ENCODE measurements at regions not wholly inside any gene's neighbourhood (a gene's known extent, or its start where the extent isn't known, plus 50 kb on each side); places are given as distances from the start of the nearest gene placed in this dataset.

GRCh38 chr2:204187229-204188083 is 250.9 kb downstream of the ICOS start:
- DNase-seq, result no peak

DNA sequence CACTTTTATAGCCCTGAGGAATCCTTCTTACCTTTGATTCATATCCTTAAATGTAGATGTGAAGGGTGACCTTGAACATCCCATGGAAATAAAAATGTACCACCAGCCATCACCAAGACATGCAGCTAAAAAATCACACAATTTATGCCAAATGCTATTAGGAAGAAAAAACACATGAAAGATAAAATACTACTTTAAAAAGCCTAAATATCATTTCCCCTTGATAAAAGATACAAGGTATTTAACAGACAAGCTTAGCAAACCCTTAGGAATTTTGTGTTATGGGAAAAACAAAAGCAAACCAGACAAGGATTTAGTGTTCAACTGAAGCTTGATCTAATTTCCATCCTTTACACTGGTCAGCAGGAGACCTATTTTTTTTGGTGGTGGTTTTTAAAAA is 255.0 kb downstream of the ICOS start:
- DNase-seq, result no peak

GRCh38 chr2:204195498-204195897 is 258.9 kb downstream of the ICOS start:
- no peak for DNase-seq

DNA sequence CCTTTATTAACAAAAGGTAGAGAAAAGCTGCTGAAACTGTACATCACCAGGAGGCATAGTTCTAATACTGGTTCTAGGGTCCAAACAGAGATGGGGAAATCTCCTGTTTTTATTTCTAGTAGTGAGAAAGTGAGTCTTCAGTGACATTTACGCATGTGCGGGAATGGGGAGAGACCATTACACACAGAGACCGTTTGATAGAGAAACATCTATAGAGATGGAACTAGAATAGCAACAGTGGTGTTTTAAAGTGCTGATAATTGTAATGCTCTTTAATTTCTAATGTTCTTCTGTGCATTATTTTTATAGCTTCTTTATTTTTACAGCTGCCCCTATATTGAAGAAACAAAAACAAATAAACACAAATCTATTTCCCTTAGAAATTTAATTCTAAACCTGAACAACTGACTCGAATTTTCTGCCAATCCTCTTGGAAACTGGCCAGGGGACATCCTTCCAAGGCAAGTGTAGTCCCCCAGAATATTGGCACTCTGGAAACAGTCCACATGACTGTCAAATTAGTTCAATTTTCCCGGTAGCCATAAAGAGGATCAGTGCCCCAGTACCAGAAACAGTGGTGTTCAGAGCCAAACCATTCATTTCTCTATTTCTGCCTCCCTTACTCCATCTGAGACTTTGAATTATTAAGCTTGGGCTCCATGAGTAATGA is 260.9 kb downstream of the ICOS start:
- no peak for DNase-seq

- no peak for DNase-seq
These were observed 262.8 kb downstream of the ICOS start for GRCh38 chr2:204199357-204199756.

- no peak for DNase-seq
These were observed 264.9 kb downstream of the ICOS start for GRCh38 chr2:204201507-204201906.

GRCh38 chr2:204202253-204202652 is 265.7 kb downstream of the ICOS start:
- DNase-seq, result no peak

- DNase-seq, result no peak
These were observed 267.1 kb downstream of the ICOS start for GRCh38 chr2:204203704-204204103.

DNA sequence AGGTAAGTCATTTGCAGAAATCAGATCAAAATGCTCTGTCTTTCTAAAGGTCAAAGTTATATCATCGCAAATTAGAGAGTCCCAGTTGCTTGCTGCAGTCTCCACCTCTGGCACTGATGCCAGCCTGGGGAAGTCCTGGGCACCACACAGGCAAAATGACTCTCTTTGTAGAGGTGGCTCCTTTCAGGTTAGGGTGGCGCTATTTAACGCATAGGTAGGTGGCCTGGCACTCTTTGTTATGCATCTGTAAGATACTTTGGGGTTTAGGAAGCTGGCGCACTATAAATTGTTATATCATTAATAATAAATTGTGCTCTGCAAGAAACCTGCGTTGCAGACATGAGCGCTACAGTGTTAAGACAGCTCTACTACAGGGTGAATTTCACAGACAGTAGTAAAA is 268.5 kb downstream of the ICOS start:
- no peak for DNase-seq

GRCh38 chr2:204205538-204205937 is 269.0 kb downstream of the ICOS start:
- no peak for DNase-seq

DNA sequence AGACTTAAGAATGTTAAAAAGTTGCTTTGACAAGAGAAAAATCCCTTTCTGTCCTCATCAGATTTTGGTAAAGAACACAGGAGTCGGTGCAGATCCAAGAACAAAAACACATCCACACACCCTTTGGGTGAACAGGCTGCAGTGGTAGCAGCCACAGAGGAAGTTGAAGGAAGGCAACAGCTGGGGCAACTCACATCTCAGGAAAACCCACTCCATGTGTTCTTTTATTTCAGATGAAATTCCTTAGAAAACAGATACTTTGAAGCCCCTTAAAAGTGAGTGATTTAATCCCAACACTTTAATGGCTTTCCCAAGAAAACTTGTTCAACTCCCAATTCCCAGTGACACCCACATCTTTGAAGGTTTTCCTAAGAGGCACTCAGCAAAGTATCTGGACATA is 271.3 kb downstream of the ICOS start:
- DNase-seq, result no peak

DNA sequence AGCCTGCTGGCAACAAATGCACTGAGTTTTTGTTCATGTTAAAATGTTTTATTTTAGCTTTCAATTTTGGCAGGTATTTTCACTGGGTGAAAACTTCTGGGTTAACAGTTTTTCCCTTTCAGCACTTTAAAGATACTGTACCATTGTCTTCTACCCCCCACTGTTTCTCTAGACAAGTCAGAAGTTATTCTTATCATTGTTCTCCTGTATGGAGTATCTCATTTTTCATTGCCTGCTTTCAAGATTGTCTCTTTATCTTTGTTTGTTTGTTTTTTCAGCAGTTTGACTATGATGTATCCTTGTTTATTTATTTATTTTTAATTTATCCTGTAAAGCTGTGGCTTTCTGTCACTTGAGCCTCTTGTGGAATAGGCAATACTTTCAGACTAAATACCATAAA is 277.0 kb downstream of the ICOS start:
- no peak for DNase-seq

DNA sequence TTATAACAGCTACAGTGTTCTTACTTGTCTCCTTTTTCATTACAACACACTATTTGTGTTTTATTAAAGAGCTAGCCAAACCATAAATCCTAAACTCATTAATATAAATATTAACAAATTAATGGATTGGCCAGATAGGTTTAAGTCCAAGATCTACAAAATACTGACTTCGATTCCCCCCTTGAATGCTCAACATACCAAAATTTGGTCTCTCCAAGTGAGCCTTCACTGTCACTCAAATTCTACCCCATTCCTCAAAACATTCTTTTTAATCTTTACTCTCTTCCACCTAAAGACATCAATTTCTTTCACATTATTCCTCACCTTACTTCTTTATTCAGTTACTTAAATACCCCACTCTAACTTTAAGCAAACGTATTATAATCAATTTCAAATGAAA is 281.5 kb downstream of the ICOS start:
- DNase-seq, result no peak

DNA sequence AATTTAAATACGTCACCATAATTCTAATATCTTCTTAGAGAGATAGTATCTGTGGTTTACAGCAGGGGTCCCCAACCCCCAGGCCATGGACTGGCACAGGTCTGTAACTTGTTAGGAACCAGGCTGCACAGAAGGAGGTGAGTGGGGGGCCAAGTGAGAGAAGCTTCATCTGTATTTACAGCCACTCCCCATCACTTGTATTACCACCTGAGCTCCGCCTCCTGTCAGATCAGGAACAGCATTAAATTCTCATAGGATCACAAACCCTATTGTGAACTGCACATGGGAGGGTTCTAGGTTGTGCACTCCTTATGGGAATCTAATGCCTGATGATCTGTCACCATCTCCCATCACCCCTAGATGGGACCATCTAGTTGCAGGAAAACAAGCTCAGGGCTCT is 282.6 kb downstream of the ICOS start:
- DNase-seq, result no peak

GRCh38 chr2:204220896-204221295 is 284.3 kb downstream of the ICOS start:
- DNase-seq, result no peak

- DNase-seq, result no peak
These were observed 286.5 kb downstream of the ICOS start for GRCh38 chr2:204223046-204223445.

DNA sequence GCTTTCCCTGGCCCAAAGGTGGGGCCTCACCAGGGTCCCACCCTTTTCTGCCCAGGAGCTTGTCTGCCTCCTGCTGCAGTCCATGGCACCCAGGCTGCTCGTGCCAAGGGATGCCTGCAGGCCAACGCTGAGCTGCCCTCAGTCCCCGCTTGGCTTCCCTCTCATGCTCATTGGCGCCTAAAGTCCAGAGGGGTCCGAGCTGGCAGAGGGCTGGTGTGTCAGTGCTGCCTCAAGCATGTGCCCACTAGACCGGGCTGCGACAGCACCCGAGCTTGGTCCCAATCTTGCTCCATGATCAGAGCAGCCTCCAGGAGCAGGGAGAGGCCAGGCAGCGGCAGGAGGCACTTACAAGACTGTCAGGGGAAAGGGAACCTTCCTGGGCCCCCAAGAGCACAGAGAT is 287.0 kb downstream of the ICOS start:
- no peak for DNase-seq

DNA sequence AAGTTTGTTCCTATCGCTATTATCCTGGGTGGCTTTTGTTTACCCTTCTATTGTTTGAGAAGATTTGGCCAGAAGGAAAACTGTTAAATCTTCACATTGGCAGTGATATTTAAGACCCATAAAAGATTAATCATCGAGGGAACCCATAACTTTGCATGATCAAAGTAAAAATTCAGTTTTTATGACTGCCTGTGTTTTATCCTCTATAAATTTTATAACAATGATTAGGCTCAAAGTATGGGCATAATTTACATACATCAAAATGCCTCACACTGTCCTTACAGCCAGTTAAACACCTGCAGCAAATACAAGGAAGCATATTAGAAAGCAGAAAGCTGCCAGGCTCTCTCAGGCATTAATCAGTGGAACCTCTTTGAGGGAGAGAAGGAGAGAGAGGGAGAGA is 289.1 kb downstream of the ICOS start:
- DNase-seq, result no peak

DNA sequence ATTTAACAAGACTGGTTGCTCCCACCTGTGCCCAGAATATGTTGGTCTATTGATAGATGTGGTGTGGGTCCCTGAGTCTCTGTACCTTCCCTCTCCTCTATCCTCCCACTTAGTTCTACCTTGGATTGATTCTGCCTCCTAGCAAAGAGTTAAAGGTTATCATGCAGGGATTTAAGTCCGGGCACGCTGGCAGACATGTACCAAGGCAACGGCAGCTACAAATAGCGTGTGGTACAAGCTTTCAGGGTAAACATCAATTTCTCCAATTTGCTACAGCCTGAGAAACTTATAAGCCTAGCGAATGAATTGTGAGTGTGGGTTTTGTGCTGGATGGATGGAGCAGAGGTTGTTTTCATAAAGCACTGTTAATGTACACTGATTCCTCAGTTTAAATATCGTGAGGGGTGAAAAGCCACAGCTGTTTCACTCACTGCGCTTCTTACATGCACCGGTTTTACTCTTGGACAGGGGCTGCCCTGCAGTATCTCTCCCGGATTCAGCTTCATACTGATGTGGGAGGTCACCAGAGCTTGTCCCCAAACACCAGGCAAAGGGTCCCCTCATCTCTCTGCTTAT is 289.8 kb downstream of the ICOS start:
- no peak for DNase-seq

GRCh38 chr2:204228169-204228886 is 291.8 kb downstream of the ICOS start:
- DNase-seq, result no peak

GRCh38 chr2:204234248-204234647 is 297.7 kb downstream of the ICOS start:
- DNase-seq, result no peak

DNA sequence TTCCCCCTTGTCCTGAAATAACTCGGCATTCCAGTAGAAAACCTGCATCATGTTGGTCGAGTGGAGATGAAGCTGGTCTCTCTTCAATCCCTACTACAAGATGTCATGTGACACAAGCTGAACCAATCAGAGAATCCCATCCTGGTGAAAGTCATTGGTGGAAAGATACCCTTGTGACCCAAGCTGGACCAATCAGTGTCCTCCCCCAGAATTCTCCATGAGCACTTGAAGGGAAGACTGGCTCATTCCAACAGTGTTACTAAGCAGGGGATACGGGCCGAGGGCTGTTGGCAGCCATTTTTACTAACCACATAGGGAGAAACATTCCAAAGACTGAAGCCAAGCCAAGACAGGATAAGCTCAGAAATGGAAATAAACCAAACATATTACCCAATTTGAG is 298.3 kb downstream of the ICOS start:
- peak; percentile 35 for DNase-seq

DNA sequence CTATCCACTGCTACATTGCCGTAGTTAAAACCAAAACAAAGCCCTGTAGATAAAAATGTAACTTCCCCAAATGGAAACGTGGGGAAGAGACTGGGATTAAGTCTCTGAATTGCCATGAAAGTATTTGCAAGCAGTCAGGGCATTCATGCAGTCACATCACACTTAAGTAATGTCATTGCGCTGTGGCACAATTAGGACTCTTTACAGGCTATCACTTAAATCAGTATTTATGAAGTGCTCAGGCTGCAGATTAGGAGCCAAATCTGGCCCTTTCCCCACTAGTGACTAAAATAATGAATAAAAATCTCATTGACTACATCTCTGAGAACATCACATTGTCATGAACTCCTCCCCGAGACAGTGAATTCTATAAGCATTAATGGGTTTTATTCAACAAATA is 300.9 kb downstream of the ICOS start:
- DNase-seq, result no peak

Data from EL (cell line).